HEK293 (cell line): ENCODE measurements at regions not wholly inside any gene's neighbourhood (a gene's known extent, or its start where the extent isn't known, plus 50 kb on each side); places are given as distances from the start of the nearest gene placed in this dataset.
"Not testable (repeated sequence)": the region's sequence is repeated elsewhere in the genome, so short reads cannot be mapped to it uniquely, and the experiment has no call there.

ENCODE experiments used
- CTCF ChIP-seq: fragments of 450-650 bp; formaldehyde crosslinking; IDR thresholded peaks from 2 replicates; pipeline ENCODE4 v1.5.1; 2016; ENCODE audit warnings: missing biosample characterization, missing genetic modification characterization
- PATZ1 ChIP-seq: fragments of 450-650 bp; formaldehyde crosslinking; IDR thresholded peaks from 2 replicates; pipeline ENCODE4 v1.5.1; 2016; ENCODE audit warnings: missing biosample characterization, missing genetic modification characterization
- REST ChIP-seq: fragments of 450-650 bp; formaldehyde crosslinking; IDR thresholded peaks from 2 replicates; pipeline ENCODE4 v1.5.1; 2016; ENCODE audit warnings: missing biosample characterization, missing genetic modification characterization
- YY1 ChIP-seq: fragments of 450-650 bp; formaldehyde crosslinking; IDR thresholded peaks from 2 replicates; pipeline ENCODE4 v1.5.1; 2018; ENCODE audit warnings: missing biosample characterization, missing genetic modification characterization
- ZBTB7A ChIP-seq: fragments of 450-650 bp; formaldehyde crosslinking; IDR thresholded peaks from 2 replicates; pipeline ENCODE4 v1.5.1; 2016; ENCODE audit warnings: low read depth, missing biosample characterization, missing genetic modification characterization
- ZNF138 ChIP-seq: fragments of 450-650 bp; formaldehyde crosslinking; IDR thresholded peaks from 2 replicates; pipeline ENCODE4 v1.5.1; 2016; ENCODE audit warnings: missing biosample characterization, missing genetic modification characterization, borderline replicate concordance
- ZNF274 ChIP-seq, 2 experiments: fragments of 200-500 bp in 1 of 2; fragments of 450-650 bp in 1 of 2; sonication (Bioruptor generic) in 1 of 2; formaldehyde crosslinking in 1 of 2; IDR thresholded peaks; 2 replicates each; pipeline versions ENCODE4 v1.5.1 to v1.6.1; 2014 to 2016; ENCODE audit warnings: borderline replicate concordance in 1 of 2, inconsistent platforms in 1 of 2, low read length in 1 of 2, missing biosample characterization in 1 of 2, missing genetic modification characterization in 1 of 2
- ZNF416 ChIP-seq: fragments of 450-650 bp; formaldehyde crosslinking; IDR thresholded peaks from 2 replicates; pipeline ENCODE4 v1.5.1; 2016; ENCODE audit warnings: missing biosample characterization, missing genetic modification characterization
- ZNF639 ChIP-seq: fragments of 450-650 bp; formaldehyde crosslinking; IDR thresholded peaks from 2 replicates; pipeline ENCODE4 v1.5.1; 2016; ENCODE audit warnings: missing biosample characterization, missing genetic modification characterization
- ZSCAN4 ChIP-seq: fragments of 450-650 bp; formaldehyde crosslinking; IDR thresholded peaks from 2 replicates; pipeline ENCODE4 v1.5.1; 2017; ENCODE audit warnings: missing biosample characterization, missing genetic modification characterization

- TF ChIP-seq ZNF138 (tag by site-specific recombination); CTCF (tag by site-specific recombination); ZNF416 (tag by site-specific recombination); ZSCAN4 (tag by site-specific recombination); REST (tag by site-specific recombination); ZNF639; PATZ1 (tag by site-specific recombination); YY1 (tag by site-specific recombination); ZNF274 (IDR thresholded peaks at IDR 0.05; ENCODE audit: low read length); ZNF274 (tag by site-specific recombination; IDR thresholded peaks at IDR 0.05; ENCODE audit: borderline replicate concordance); ZBTB7A: not testable (repeated sequence)
These were observed 752.7 kb downstream of the GALC start for GRCh38 chr14:87240319-87240718.
